H9 (cell line): ENCODE measurements at regions not wholly inside any gene's neighbourhood (a gene's known extent, or its start where the extent isn't known, plus 50 kb on each side); places are given as distances from the start of the nearest gene placed in this dataset.

Experiments
- DNase-seq: peaks from one replicate; pipeline ENCODE4 v3.0.0-alpha.2; 2017
- H2AFZ ChIP-seq: one replicate; pipeline ENCODE4 v1.6.1; 2013; ENCODE audit warnings: mild to moderate bottlenecking, low read length, control low read depth, moderate library complexity
- H2AK5ac ChIP-seq: 2 replicates; pipeline ENCODE4 v1.6.1; 2013; ENCODE audit warnings: low read length, control low read depth, mixed read lengths; ENCODE audit not compliant: insufficient read length
- H2BK120ac ChIP-seq: one replicate; pipeline ENCODE4 v1.6.1; 2013; ENCODE audit warnings: low read depth, mild to moderate bottlenecking, low read length, control low read depth, inconsistent platforms; ENCODE audit not compliant: poor library complexity, severe bottlenecking
- H2BK12ac ChIP-seq: 2 replicates; pipeline ENCODE4 v1.6.1; 2013; ENCODE audit warnings: low read length, control low read depth, mixed read lengths, low read depth; ENCODE audit not compliant: insufficient read length
- H2BK15ac ChIP-seq: 2 replicates; pipeline ENCODE4 v1.6.1; 2013; ENCODE audit warnings: low read depth, low read length, control low read depth
- H2BK20ac ChIP-seq: one replicate; pipeline ENCODE4 v1.6.1; 2013; ENCODE audit warnings: low read depth, mild to moderate bottlenecking, low read length, control low read depth, inconsistent platforms; ENCODE audit not compliant: poor library complexity, severe bottlenecking
- H2BK5ac ChIP-seq: 2 replicates; pipeline ENCODE4 v1.6.1; 2013; ENCODE audit warnings: low read length, control low read depth, mixed read lengths; ENCODE audit not compliant: insufficient read length
- H3K14ac ChIP-seq: 2 replicates; pipeline ENCODE4 v1.6.1; 2013; ENCODE audit warnings: low read length, control low read depth; ENCODE audit not compliant: insufficient read depth
- H3K18ac ChIP-seq: 2 replicates; pipeline ENCODE4 v1.6.1; 2013; ENCODE audit warnings: low read depth, mild to moderate bottlenecking, mixed read lengths, low read length, control low read depth; ENCODE audit not compliant: insufficient read length
- H3K23ac ChIP-seq: 2 replicates; pipeline ENCODE4 v1.6.1; 2013; ENCODE audit warnings: low read length, control low read depth, mixed read lengths, low read depth; ENCODE audit not compliant: insufficient read length
- H3K23me2 ChIP-seq: 2 replicates; pipeline ENCODE4 v1.6.1; 2013; ENCODE audit warnings: low read depth, mild to moderate bottlenecking, mixed read lengths, low read length, control low read depth; ENCODE audit not compliant: insufficient read length, poor library complexity, severe bottlenecking
- H3K27ac ChIP-seq: 2 replicates; pipeline ENCODE4 v1.5.1; 2013; ENCODE audit warnings: low read length, control low read depth, mixed read lengths, low read depth; ENCODE audit not compliant: insufficient read length
- H3K27me3 ChIP-seq: 2 replicates; pipeline ENCODE4 v1.6.1; 2013; ENCODE audit warnings: low read length, control low read depth, inconsistent platforms; ENCODE audit not compliant: insufficient read depth
- H3K4ac ChIP-seq: 2 replicates; pipeline ENCODE4 v1.6.1; 2013; ENCODE audit warnings: low read depth, mild to moderate bottlenecking, control low read depth, inconsistent platforms, low read length, moderate library complexity
- H3K4me1 ChIP-seq: 2 replicates; pipeline ENCODE4 v1.6.1; 2013; ENCODE audit warnings: low read length, control low read depth, inconsistent platforms; ENCODE audit not compliant: insufficient read depth
- H3K4me2 ChIP-seq: 2 replicates; pipeline ENCODE4 v1.6.1; 2013; ENCODE audit warnings: low read length, control low read depth, mixed read lengths; ENCODE audit not compliant: insufficient read length, insufficient read depth
- H3K56ac ChIP-seq: 2 replicates; pipeline ENCODE4 v1.6.1; 2013; ENCODE audit warnings: low read depth, mild to moderate bottlenecking, mixed read lengths, low read length, control low read depth; ENCODE audit not compliant: insufficient read length
- H3K79me1 ChIP-seq: 2 replicates; pipeline ENCODE4 v1.6.1; 2013; ENCODE audit warnings: low read depth, mild to moderate bottlenecking, moderate library complexity, low read length, control low read depth, inconsistent platforms; ENCODE audit not compliant: insufficient read depth, poor library complexity, severe bottlenecking
- H3K79me2 ChIP-seq: 2 replicates; pipeline ENCODE4 v1.6.1; 2013; ENCODE audit warnings: low read length, control low read depth, inconsistent platforms; ENCODE audit not compliant: insufficient read depth
- H3K9ac ChIP-seq: 2 replicates; pipeline ENCODE4 v1.6.1; 2013; ENCODE audit warnings: low read length, control low read depth, mixed read lengths; ENCODE audit not compliant: insufficient read length; ENCODE audit errors: extremely low read depth
- H3K9me3 ChIP-seq: one replicate; pipeline ENCODE4 v1.6.1; 2013; ENCODE audit warnings: low read depth, low read length, inconsistent platforms; ENCODE audit not compliant: control insufficient read depth
- H3T11ph ChIP-seq: one replicate; pipeline ENCODE4 v1.6.1; 2013; ENCODE audit warnings: mild to moderate bottlenecking, low read length, control low read depth, inconsistent platforms
- H4K20me1 ChIP-seq: one replicate; pipeline ENCODE4 v1.6.1; 2013; ENCODE audit not compliant: control insufficient read depth, insufficient read length, insufficient read depth
- H4K5ac ChIP-seq: 2 replicates; pipeline ENCODE4 v1.6.1; 2013; ENCODE audit warnings: low read depth, mild to moderate bottlenecking, mixed read lengths, low read length, control low read depth; ENCODE audit not compliant: insufficient read length
- H4K8ac ChIP-seq: replicated peaks from 2 replicates; pipeline ENCODE4 v1.6.1; 2013; ENCODE audit warnings: low read length, control low read depth, mixed read lengths, low read depth; ENCODE audit not compliant: insufficient read length
- H4K91ac ChIP-seq: 2 replicates; pipeline ENCODE4 v1.6.1; 2013; ENCODE audit warnings: low read depth, mild to moderate bottlenecking, moderate library complexity, mixed read lengths, low read length, control low read depth; ENCODE audit not compliant: insufficient read length
- H3K27ac Mint-ChIP-seq, 3 experiments: 2 replicates in 2 of 3; 3 replicates in 1 of 3; pipeline ENCODE4 v1.8.0; 2020 to 2021; ENCODE audit warnings: mixed read lengths in 3 of 3, mild to moderate bottlenecking in 1 of 3, moderate library complexity in 1 of 3
- H3K27me3 Mint-ChIP-seq: 2 replicates; pipeline ENCODE4 v1.8.0; 2021; ENCODE audit warnings: low read depth, mild to moderate bottlenecking, moderate library complexity, mixed read lengths
- H3K36me3 Mint-ChIP-seq, 3 experiments: 2 replicates in 2 of 3; 3 replicates in 1 of 3; pipeline ENCODE4 v1.8.0; 2020 to 2021; ENCODE audit warnings: low read depth in 3 of 3, mixed read lengths in 3 of 3; ENCODE audit not compliant: insufficient read depth in 1 of 3
- H3K4me1 Mint-ChIP-seq, 2 experiments: 2 replicates each; pipeline ENCODE4 v1.8.0; 2020; ENCODE audit warnings: mixed read lengths in 2 of 2
- H3K4me3 Mint-ChIP-seq, 2 experiments: 2 replicates in 1 of 2; 3 replicates in 1 of 2; pipeline ENCODE4 v1.8.0; 2020 to 2021; ENCODE audit warnings: mild to moderate bottlenecking in 2 of 2, mixed read lengths in 2 of 2, moderate library complexity in 1 of 2
- H3K9me3 Mint-ChIP-seq, 2 experiments: 2 replicates in 1 of 2; 3 replicates in 1 of 2; pipeline ENCODE4 v1.8.0; 2020; ENCODE audit warnings: mild to moderate bottlenecking in 2 of 2, mixed read lengths in 2 of 2, moderate library complexity in 1 of 2
- WGBS: extraction: QIAGEN DNeasy Blood & Tissue Kit; methylation state at CpG from one replicate; pipeline ENCODE4 v1.1.7; 2013; ENCODE audit warnings: missing lambda C conversion rate, low lambda C conversion rate, mixed read lengths; ENCODE audit not compliant: insufficient read length; ENCODE audit errors: extremely low coverage; 5-methylcytosine and 5-hydroxymethylcytosine counted together
- TF ChIP-seq, protein P1 (sequence below): fragments of 200-600 bp; sonication (generic); conservative IDR thresholded peaks from 3 replicates; pipeline ENCODE4 v1.8.0; 2021; ENCODE audit warnings: antibody characterized with exemption, mild to moderate bottlenecking

DNA sequence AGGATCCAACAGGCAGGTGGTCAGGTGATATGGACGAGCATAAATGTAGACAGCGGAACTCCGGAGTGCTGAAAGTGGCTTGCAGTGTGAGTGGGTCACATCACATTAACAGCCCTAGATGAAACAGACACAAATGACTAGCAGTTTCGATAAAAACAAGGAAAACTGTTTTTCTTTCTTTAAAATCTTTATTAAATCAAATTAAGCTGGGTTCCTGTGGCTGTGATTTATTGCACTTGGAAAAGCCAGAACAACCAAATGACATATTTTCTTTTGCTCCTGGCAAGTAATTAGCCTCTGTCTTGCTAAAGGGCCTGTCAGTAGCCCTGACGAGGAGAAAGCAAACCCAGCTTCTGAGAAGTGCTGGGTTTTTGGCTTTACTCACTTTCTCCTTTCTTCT, 152.9 kb upstream of the DDX18 start:
- H3K27me3 Mint-ChIP-seq, result no peaks in the 10 kb centered on the region

More for the DNA sequence above, 152.9 kb upstream of the DDX18 start:
- Mint-ChIP-seq H3K4me1 (peaks cover 21 to 24% of the 10 kb centered on the region in 2 experiments), H3K9me3 (no peaks in the 10 kb centered on the region; a peak in 1 of 5 replicates), H3K27ac (peak overlapping the region; percentile 59 to 90 (median 61); a peak in 5 of 7 replicates), H3K4me3 (peak overlapping the region in 1 of 2 experiments; percentile 38; a peak in 1 of 5 replicates), H3K36me3 (no peaks in the 10 kb centered on the region)
- no peak overlapping the region for H3T11ph ChIP-seq
- no peak overlapping the region for H3K56ac ChIP-seq
- no peak overlapping the region for H4K5ac ChIP-seq
- no peak overlapping the region for H2BK12ac ChIP-seq
- no peak overlapping the region for H3K27ac ChIP-seq
- no peaks in the 10 kb centered on the region for H3K4me1 ChIP-seq
- H4K8ac ChIP-seq, result no peak overlapping the region
- TF ChIP-seq, protein P1, sequence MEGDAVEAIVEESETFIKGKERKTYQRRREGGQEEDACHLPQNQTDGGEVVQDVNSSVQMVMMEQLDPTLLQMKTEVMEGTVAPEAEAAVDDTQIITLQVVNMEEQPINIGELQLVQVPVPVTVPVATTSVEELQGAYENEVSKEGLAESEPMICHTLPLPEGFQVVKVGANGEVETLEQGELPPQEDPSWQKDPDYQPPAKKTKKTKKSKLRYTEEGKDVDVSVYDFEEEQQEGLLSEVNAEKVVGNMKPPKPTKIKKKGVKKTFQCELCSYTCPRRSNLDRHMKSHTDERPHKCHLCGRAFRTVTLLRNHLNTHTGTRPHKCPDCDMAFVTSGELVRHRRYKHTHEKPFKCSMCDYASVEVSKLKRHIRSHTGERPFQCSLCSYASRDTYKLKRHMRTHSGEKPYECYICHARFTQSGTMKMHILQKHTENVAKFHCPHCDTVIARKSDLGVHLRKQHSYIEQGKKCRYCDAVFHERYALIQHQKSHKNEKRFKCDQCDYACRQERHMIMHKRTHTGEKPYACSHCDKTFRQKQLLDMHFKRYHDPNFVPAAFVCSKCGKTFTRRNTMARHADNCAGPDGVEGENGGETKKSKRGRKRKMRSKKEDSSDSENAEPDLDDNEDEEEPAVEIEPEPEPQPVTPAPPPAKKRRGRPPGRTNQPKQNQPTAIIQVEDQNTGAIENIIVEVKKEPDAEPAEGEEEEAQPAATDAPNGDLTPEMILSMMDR, result no peak
- no peak overlapping the region for H4K91ac ChIP-seq
- no peak overlapping the region for H3K23ac ChIP-seq
- WGBS, result no CpG with 5 or more reads among the region's 5 CpGs
- H3K9ac ChIP-seq, result no peak overlapping the region
- no peaks in the 10 kb centered on the region for H3K27me3 ChIP-seq
- H2BK15ac ChIP-seq, result no peak overlapping the region
- H2BK20ac ChIP-seq, result no peak overlapping the region
- no peak overlapping the region for H2BK5ac ChIP-seq
- no peaks in the 10 kb centered on the region for H3K9me3 ChIP-seq
- no peak for DNase-seq
- H3K18ac ChIP-seq, result no peak overlapping the region
- no peak overlapping the region for H2BK120ac ChIP-seq
- H3K23me2 ChIP-seq, result no peaks in the 10 kb centered on the region
- no peak overlapping the region for H3K4ac ChIP-seq
- no peak overlapping the region for H3K14ac ChIP-seq
- H3K4me2 ChIP-seq, result no peak overlapping the region
- no peak overlapping the region for H2AK5ac ChIP-seq
- H2AFZ ChIP-seq, result no peak overlapping the region
- no peaks in the 10 kb centered on the region for H4K20me1 ChIP-seq
- no peaks in the 10 kb centered on the region for H3K79me1 ChIP-seq
- no peaks in the 10 kb centered on the region for H3K79me2 ChIP-seq
